ENCODE measurements at regions not wholly inside any gene's neighbourhood (a gene's known extent, or its start where the extent isn't known, plus 50 kb on each side); places are given as distances from the start of the nearest gene placed in this dataset.

DNA sequence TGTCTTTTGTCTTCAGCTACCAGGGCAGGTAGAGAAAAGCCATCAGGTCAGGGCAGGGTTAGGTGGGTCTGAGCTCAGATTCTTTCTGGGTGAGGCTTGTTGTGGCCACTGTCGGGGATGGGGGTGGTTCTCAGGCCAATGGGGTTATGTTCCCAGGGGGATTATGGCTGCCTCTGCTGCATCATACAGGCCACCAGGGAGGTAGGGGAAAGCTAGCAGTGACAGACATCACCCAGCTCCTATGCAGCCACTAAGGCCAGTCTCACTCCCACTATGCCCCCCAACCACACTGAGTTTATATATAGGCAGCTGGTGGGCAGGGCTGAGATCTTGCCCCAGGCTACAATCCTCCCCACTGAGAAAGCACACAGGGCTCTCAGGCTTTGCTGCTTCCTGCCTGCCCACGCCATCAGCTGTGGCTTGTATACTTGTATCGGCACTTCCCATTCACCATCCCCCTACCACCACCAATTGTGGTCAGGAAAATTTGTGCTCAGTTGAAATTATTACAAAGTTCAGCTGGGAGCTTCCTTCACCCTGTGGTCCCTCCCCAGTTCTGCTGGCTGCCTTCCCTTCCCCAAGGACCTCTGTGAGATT is 72.6 kb upstream of the PTPN13 start:
- ChIA-PET POLR2A (no interaction called here), CTCF (interaction anchor here (1.2 kb wide), 1 partner anchor 26 kb away, joined by 5 read pairs; no protein-coding TSS in a partner anchor)
- H3K79me2 ChIP-seq (ENCODE audit: control insufficient read depth, insufficient read depth, low read length) = no peaks in the 10 kb centered on the region
- Mint-ChIP-seq H3K4me1 (no peaks in the 10 kb centered on the region), H3K27ac (no peak overlapping the region), H3K9me3 (ENCODE audit: insufficient read depth) (peaks cover 2% of the 10 kb centered on the region), H3K27me3 (peaks cover 33% of the 10 kb centered on the region), H3K4me3 (no peak overlapping the region)
- H3K9ac ChIP-seq (ENCODE audit: low read length) = no peak overlapping the region
- no CpG with 5 or more reads among the region's 3 CpGs for WGBS (ENCODE audit: insufficient coverage)
- H3K4me1 ChIP-seq (ENCODE audit: control insufficient read depth in 2 of 2, insufficient read depth in 2 of 2, low read length in 2 of 2) = no peaks in the 10 kb centered on the region
- no peak for TF ChIP-seq CTCF (IDR thresholded peaks at IDR 0.05)
- peaks cover 0 to 14% (median 6%) of the 10 kb centered on the region in 3 donors for H3K9me3 ChIP-seq (ENCODE audit: control extremely low read depth in 1 of 3, control insufficient read depth in 2 of 3, insufficient read depth in 1 of 3, low read length in 2 of 3)
- H3K4me3 ChIP-seq (ENCODE audit: control extremely low read depth in 1 of 5, extremely low read depth in 1 of 5, insufficient read depth in 1 of 5, low read depth in 2 of 5, low read length in 4 of 5) = no peak overlapping the region
- intact Hi-C loops (cut with micrococcal nuclease) = no loop called here
- no peak overlapping the region for H3K4me2 ChIP-seq (replicated peaks; ENCODE audit: low read depth, low read length, poor library complexity, severe bottlenecking)
- H4K20me1 ChIP-seq (ENCODE audit: control insufficient read depth, insufficient read depth, low read length, poor library complexity, severe bottlenecking) = no peaks in the 10 kb centered on the region
- no peaks in the 10 kb centered on the region for H3K36me3 ChIP-seq (replicated peaks in 1 of 2; ENCODE audit: control extremely low read depth in 1 of 2, control insufficient read depth in 1 of 2, extremely low read depth in 1 of 2, insufficient read depth in 2 of 2, low read length in 1 of 2)
- no peak for ATAC-seq (ENCODE audit: low read depth)
- H3K27me3 ChIP-seq (replicated peaks in 1 of 4; ENCODE audit: control extremely low read depth in 1 of 4, control insufficient read depth in 3 of 4, insufficient read depth in 4 of 4, low read length in 3 of 4) = no peaks in the 10 kb centered on the region
- DNase-seq = no peak
- no peak overlapping the region for H3K27ac ChIP-seq (ENCODE audit: low read length in 2 of 2)
- H2AFZ ChIP-seq (ENCODE audit: insufficient read depth, low read depth, low read length, poor library complexity, severe bottlenecking) = no peak overlapping the region

DNA sequence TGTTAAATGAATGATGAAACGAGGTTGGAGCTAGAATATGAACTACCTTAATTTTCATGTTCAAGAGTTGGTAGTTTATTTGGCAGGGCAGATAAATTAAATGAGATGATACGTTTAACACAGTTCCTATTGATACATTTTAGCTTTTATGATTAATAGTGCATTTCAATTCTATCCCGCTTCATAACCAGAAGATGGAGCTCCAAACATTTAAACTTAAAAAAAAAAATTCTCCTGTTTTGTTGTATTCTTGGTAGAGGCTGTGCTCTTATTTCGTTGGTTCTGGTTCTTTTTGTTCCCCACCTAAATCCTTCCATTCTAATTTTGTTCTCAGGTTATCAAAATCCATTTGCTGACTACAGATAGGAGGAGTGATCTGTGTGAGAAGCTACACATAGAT is 71.8 kb upstream of the PTPN13 start:
- ChIA-PET POLR2A (no interaction called here), CTCF (interaction anchor here (1.2 kb wide), 1 partner anchor 26 kb away, joined by 5 read pairs; no protein-coding TSS in a partner anchor)
- H3K4me1 ChIP-seq (ENCODE audit: control insufficient read depth in 2 of 2, insufficient read depth in 2 of 2, low read length in 2 of 2) = no peaks in the 10 kb centered on the region
- H3K27ac ChIP-seq (ENCODE audit: low read length in 2 of 2) = no peak overlapping the region
- no peak overlapping the region for H3K4me3 Mint-ChIP-seq
- H3K4me2 ChIP-seq (replicated peaks; ENCODE audit: low read depth, low read length, poor library complexity, severe bottlenecking) = no peak overlapping the region
- DNase-seq = no peak
- H2AFZ ChIP-seq (ENCODE audit: insufficient read depth, low read depth, low read length, poor library complexity, severe bottlenecking) = no peak overlapping the region
- no peaks in the 10 kb centered on the region for H3K4me1 Mint-ChIP-seq
- no peak overlapping the region for H3K4me3 ChIP-seq (ENCODE audit: control extremely low read depth in 1 of 5, extremely low read depth in 1 of 5, insufficient read depth in 1 of 5, low read depth in 2 of 5, low read length in 4 of 5)
- TF ChIP-seq CTCF (IDR thresholded peaks at IDR 0.05) (no peak), EZH2 (IDR thresholded peaks at IDR 0.05; ENCODE audit: borderline replicate concordance, insufficient read depth, low read depth, low read length, poor library complexity, severe bottlenecking) (no peak)
- H4K20me1 ChIP-seq (ENCODE audit: control insufficient read depth, insufficient read depth, low read length, poor library complexity, severe bottlenecking) = no peaks in the 10 kb centered on the region
- H3K27me3 Mint-ChIP-seq = peaks cover 35% of the 10 kb centered on the region
- intact Hi-C loops (cut with micrococcal nuclease) = no loop called here
- H3K9me3 ChIP-seq (ENCODE audit: control extremely low read depth in 1 of 3, control insufficient read depth in 2 of 3, insufficient read depth in 1 of 3, low read length in 2 of 3) = peaks cover 0 to 14% (median 6%) of the 10 kb centered on the region in 3 donors
- H3K27ac Mint-ChIP-seq = no peak overlapping the region
- peaks cover 2% of the 10 kb centered on the region for H3K9me3 Mint-ChIP-seq (ENCODE audit: insufficient read depth)
- ATAC-seq (ENCODE audit: low read depth) = no peak
- no peaks in the 10 kb centered on the region for H3K27me3 ChIP-seq (replicated peaks in 1 of 4; ENCODE audit: control extremely low read depth in 1 of 4, control insufficient read depth in 3 of 4, insufficient read depth in 4 of 4, low read length in 3 of 4)
- no peak overlapping the region for H3K9ac ChIP-seq (ENCODE audit: low read length)
- WGBS (ENCODE audit: insufficient coverage) = no CpG with 5 or more reads among the region's 4 CpGs
- H3K79me2 ChIP-seq (ENCODE audit: control insufficient read depth, insufficient read depth, low read length) = no peaks in the 10 kb centered on the region
- no peaks in the 10 kb centered on the region for H3K36me3 ChIP-seq (replicated peaks in 1 of 2; ENCODE audit: control extremely low read depth in 1 of 2, control insufficient read depth in 1 of 2, extremely low read depth in 1 of 2, insufficient read depth in 2 of 2, low read length in 1 of 2)
